ENCODE measurements at regions not wholly inside any gene's neighbourhood (a gene's known extent, or its start where the extent isn't known, plus 50 kb on each side); places are given as distances from the start of the nearest gene placed in this dataset.

- no peak overlapping the region for H2BK12ac ChIP-seq (ENCODE audit: low read length)
- no CpG with 5 or more reads among the region's 6 CpGs for WGBS (ENCODE audit: extremely low coverage, insufficient coverage, insufficient read length)
- H3K4me1 ChIP-seq (ENCODE audit: control insufficient read depth in 1 of 2, insufficient read depth in 2 of 2, low read length in 2 of 2), result no peaks in the 10 kb centered on the region
- no peak for DNase-seq
- no peak overlapping the region for H3K9ac ChIP-seq (ENCODE audit: low read length)
- no peak overlapping the region for H2BK120ac ChIP-seq (ENCODE audit: insufficient read depth, low read length, poor library complexity)
- no peak overlapping the region for H2AFZ ChIP-seq (ENCODE audit: insufficient read depth, low read length, poor library complexity)
- no peaks in the 10 kb centered on the region for H3K27me3 ChIP-seq (ENCODE audit: insufficient read depth, low read length)
- H3K4me3 ChIP-seq (ENCODE audit: low read depth, low read length), result no peak overlapping the region
- no peaks in the 10 kb centered on the region for H3K9me3 ChIP-seq (ENCODE audit: insufficient read depth, low read depth, low read length)
- H3K14ac ChIP-seq (ENCODE audit: low read length), result no peak overlapping the region
- H3K23ac ChIP-seq (ENCODE audit: low read length), result no peak overlapping the region
- H3K79me2 ChIP-seq (ENCODE audit: control insufficient read depth, insufficient read depth, low read length, poor library complexity), result no peaks in the 10 kb centered on the region
- H2BK5ac ChIP-seq (ENCODE audit: low read depth, low read length, poor library complexity), result no peak overlapping the region
- no peak overlapping the region for H4K8ac ChIP-seq (ENCODE audit: low read depth, low read length)
- H3K4ac ChIP-seq (ENCODE audit: low read depth, low read length), result no peak overlapping the region
- no peaks in the 10 kb centered on the region for H3K36me3 ChIP-seq (ENCODE audit: control insufficient read depth in 1 of 2, insufficient read depth in 2 of 2, low read length in 2 of 2)
- no peak overlapping the region for H2AK5ac ChIP-seq (ENCODE audit: low read length)
- no peaks in the 10 kb centered on the region for H3K79me1 ChIP-seq (ENCODE audit: low read length)
- H3K27ac ChIP-seq (ENCODE audit: low read depth, low read length), result no peak overlapping the region
- no peak overlapping the region for H3K18ac ChIP-seq (ENCODE audit: low read length)
- no peak overlapping the region for H3K4me2 ChIP-seq (ENCODE audit: low read length)
- H4K91ac ChIP-seq (ENCODE audit: low read depth, low read length), result no peak overlapping the region
- no peak overlapping the region for H4K12ac ChIP-seq (ENCODE audit: low read depth, low read length)
These were observed 337.3 kb upstream of the CBLB start for GRCh38 chr3:106206146-106206545.

- Histone ChIP-seq H3K79me1 (ENCODE audit: low read length) (no peaks in the 10 kb centered on the region), H3K14ac (ENCODE audit: low read length) (no peak overlapping the region), H3K4me1 (ENCODE audit: control insufficient read depth in 1 of 2, insufficient read depth in 2 of 2, low read length in 2 of 2) (no peaks in the 10 kb centered on the region), H3K79me2 (ENCODE audit: control insufficient read depth, insufficient read depth, low read length, poor library complexity) (no peaks in the 10 kb centered on the region), H4K8ac (ENCODE audit: low read depth, low read length) (no peak overlapping the region), H3K36me3 (ENCODE audit: control insufficient read depth in 1 of 2, insufficient read depth in 2 of 2, low read length in 2 of 2) (no peaks in the 10 kb centered on the region), H2BK12ac (ENCODE audit: low read length) (no peak overlapping the region), H3K18ac (ENCODE audit: low read length) (no peak overlapping the region), H3K9ac (ENCODE audit: low read length) (no peak overlapping the region), H3K9me3 (ENCODE audit: insufficient read depth, low read depth, low read length) (no peaks in the 10 kb centered on the region), H4K91ac (ENCODE audit: low read depth, low read length) (no peak overlapping the region), H3K4me3 (ENCODE audit: low read depth, low read length) (no peak overlapping the region), H2BK5ac (ENCODE audit: low read depth, low read length, poor library complexity) (no peak overlapping the region), H2AFZ (ENCODE audit: insufficient read depth, low read length, poor library complexity) (no peak overlapping the region), H2BK120ac (ENCODE audit: insufficient read depth, low read length, poor library complexity) (no peak overlapping the region), H3K4ac (ENCODE audit: low read depth, low read length) (no peak overlapping the region), H4K12ac (ENCODE audit: low read depth, low read length) (no peak overlapping the region), H3K4me2 (ENCODE audit: low read length) (no peak overlapping the region), H3K27me3 (ENCODE audit: insufficient read depth, low read length) (no peaks in the 10 kb centered on the region), H2AK5ac (ENCODE audit: low read length) (no peak overlapping the region), H3K27ac (ENCODE audit: low read depth, low read length) (no peak overlapping the region), H3K23ac (ENCODE audit: low read length) (no peak overlapping the region)
- WGBS (ENCODE audit: extremely low coverage, insufficient coverage, insufficient read length), result no CpG with 5 or more reads among the region's 5 CpGs
- DNase-seq, result no peak
These were observed 337.8 kb upstream of the CBLB start for GRCh38 chr3:106206613-106207012.

GRCh38 chr3:106208251-106208650 lies 339.4 kb upstream of the CBLB start:
- Histone ChIP-seq H4K8ac (ENCODE audit: low read depth, low read length) (no peak overlapping the region), H3K4me3 (ENCODE audit: low read depth, low read length) (no peak overlapping the region), H3K36me3 (ENCODE audit: control insufficient read depth in 1 of 2, insufficient read depth in 2 of 2, low read length in 2 of 2) (no peaks in the 10 kb centered on the region), H3K18ac (ENCODE audit: low read length) (no peak overlapping the region), H3K4me2 (ENCODE audit: low read length) (no peak overlapping the region), H3K9ac (ENCODE audit: low read length) (no peak overlapping the region), H3K14ac (ENCODE audit: low read length) (no peak overlapping the region), H2BK12ac (ENCODE audit: low read length) (no peak overlapping the region), H2BK5ac (ENCODE audit: low read depth, low read length, poor library complexity) (no peak overlapping the region), H3K27ac (ENCODE audit: low read depth, low read length) (no peak overlapping the region), H3K27me3 (ENCODE audit: insufficient read depth, low read length) (no peaks in the 10 kb centered on the region), H2BK120ac (ENCODE audit: insufficient read depth, low read length, poor library complexity) (no peak overlapping the region), H3K79me2 (ENCODE audit: control insufficient read depth, insufficient read depth, low read length, poor library complexity) (no peaks in the 10 kb centered on the region), H3K9me3 (ENCODE audit: insufficient read depth, low read depth, low read length) (no peaks in the 10 kb centered on the region), H3K4ac (ENCODE audit: low read depth, low read length) (no peak overlapping the region), H4K91ac (ENCODE audit: low read depth, low read length) (no peak overlapping the region), H3K23ac (ENCODE audit: low read length) (no peak overlapping the region), H2AK5ac (ENCODE audit: low read length) (no peak overlapping the region), H3K79me1 (ENCODE audit: low read length) (no peaks in the 10 kb centered on the region), H3K4me1 (ENCODE audit: control insufficient read depth in 1 of 2, insufficient read depth in 2 of 2, low read length in 2 of 2) (no peaks in the 10 kb centered on the region), H2AFZ (ENCODE audit: insufficient read depth, low read length, poor library complexity) (no peak overlapping the region), H4K12ac (ENCODE audit: low read depth, low read length) (no peak overlapping the region)
- DNase-seq, result no peak
- WGBS (ENCODE audit: extremely low coverage, insufficient coverage, insufficient read length), result no CpG with 5 or more reads among the region's 4 CpGs

- H2AK5ac ChIP-seq (ENCODE audit: low read length), result no peak overlapping the region
- no peak overlapping the region for H4K91ac ChIP-seq (ENCODE audit: low read depth, low read length)
These were observed 340.2 kb upstream of the CBLB start for GRCh38 chr3:106208967-106209366.

More at GRCh38 chr3:106208967-106209366, 340.2 kb upstream of the CBLB start:
- Histone ChIP-seq H2BK12ac (ENCODE audit: low read length) (no peak overlapping the region), H3K79me1 (ENCODE audit: low read length) (no peaks in the 10 kb centered on the region), H2BK5ac (ENCODE audit: low read depth, low read length, poor library complexity) (no peak overlapping the region), H3K4me3 (ENCODE audit: low read depth, low read length) (no peak overlapping the region), H3K4ac (ENCODE audit: low read depth, low read length) (no peak overlapping the region), H3K9me3 (ENCODE audit: insufficient read depth, low read depth, low read length) (no peaks in the 10 kb centered on the region), H3K18ac (ENCODE audit: low read length) (no peak overlapping the region), H3K27me3 (ENCODE audit: insufficient read depth, low read length) (no peaks in the 10 kb centered on the region), H2BK120ac (ENCODE audit: insufficient read depth, low read length, poor library complexity) (no peak overlapping the region), H3K79me2 (ENCODE audit: control insufficient read depth, insufficient read depth, low read length, poor library complexity) (no peaks in the 10 kb centered on the region), H3K9ac (ENCODE audit: low read length) (no peak overlapping the region), H3K23ac (ENCODE audit: low read length) (no peak overlapping the region), H3K4me2 (ENCODE audit: low read length) (no peak overlapping the region), H3K36me3 (ENCODE audit: control insufficient read depth in 1 of 2, insufficient read depth in 2 of 2, low read length in 2 of 2) (no peaks in the 10 kb centered on the region), H2AFZ (ENCODE audit: insufficient read depth, low read length, poor library complexity) (no peak overlapping the region), H3K14ac (ENCODE audit: low read length) (no peak overlapping the region), H4K12ac (ENCODE audit: low read depth, low read length) (no peak overlapping the region), H4K8ac (ENCODE audit: low read depth, low read length) (no peak overlapping the region), H3K27ac (ENCODE audit: low read depth, low read length) (no peak overlapping the region), H3K4me1 (ENCODE audit: control insufficient read depth in 1 of 2, insufficient read depth in 2 of 2, low read length in 2 of 2) (no peaks in the 10 kb centered on the region)
- WGBS (ENCODE audit: extremely low coverage, insufficient coverage, insufficient read length), result no CpG with 5 or more reads among the region's 2 CpGs
- no peak for DNase-seq

Measured in trophoblast cell (in vitro differentiated cells and primary cell).